K562 (cell line): ENCODE measurements at regions not wholly inside any gene's neighbourhood (a gene's known extent, or its start where the extent isn't known, plus 50 kb on each side); places are given as distances from the start of the nearest gene placed in this dataset.

Experiments used
- ARID1B ChIP-seq: fragments of 450-650 bp; IDR thresholded peaks from 2 replicates; pipeline ENCODE4 v1.6.1; 2016; ENCODE audit warnings: antibody characterized with exemption, mild to moderate bottlenecking, inconsistent platforms
- BCLAF1 ChIP-seq, 2 experiments: fragments of 450-650 bp in 1 of 2; IDR thresholded peaks; 2 replicates each; pipeline ENCODE4 v1.6.1; 2011 to 2017; ENCODE audit warnings: low read depth in 2 of 2, antibody characterized with exemption in 1 of 2, borderline replicate concordance in 1 of 2, low read length in 1 of 2, mild to moderate bottlenecking in 1 of 2, mixed read lengths in 1 of 2; ENCODE audit not compliant: control insufficient read depth in 1 of 2
- CCAR2 ChIP-seq: fragments of 200-400 bp; formaldehyde crosslinking; IDR thresholded peaks from 2 replicates; pipeline ENCODE4 v1.6.1; 2017; ENCODE audit warnings: mild to moderate bottlenecking, low read depth, low read length
- COPS2 ChIP-seq: fragments of 450-650 bp; conservative IDR thresholded peaks from 2 replicates; pipeline ENCODE4 v1.6.1; 2016; ENCODE audit warnings: mild to moderate bottlenecking, moderate library complexity
- CTCFL ChIP-seq: IDR thresholded peaks from 2 replicates; pipeline ENCODE4 v1.6.1; 2011; ENCODE audit warnings: borderline replicate concordance, low read depth, mild to moderate bottlenecking, moderate library complexity, low read length; ENCODE audit not compliant: insufficient read depth, poor library complexity, severe bottlenecking
- FOXK2 ChIP-seq, 2 experiments: fragments of 450-650 bp; IDR thresholded peaks in 1 of 2; conservative IDR thresholded peaks in 1 of 2; 2 replicates each; pipeline ENCODE4 v1.6.1; 2016; ENCODE audit warnings: low read depth in 2 of 2, mild to moderate bottlenecking in 1 of 2
- NFE2 ChIP-seq: IDR thresholded peaks from 2 replicates; pipeline ENCODE4 v1.6.1; 2014; ENCODE audit warnings: antibody characterized with exemption, low read depth
- PCBP1 ChIP-seq: fragments of 200-400 bp; formaldehyde crosslinking; IDR thresholded peaks from 2 replicates; pipeline ENCODE4 v1.6.1; 2018; ENCODE audit warnings: mild to moderate bottlenecking, low read depth, low read length; ENCODE audit not compliant: poor library complexity, severe bottlenecking
- POU5F1 ChIP-seq: fragments of 150-350 bp; IDR thresholded peaks from 2 replicates; pipeline ENCODE4 v1.6.1; 2014; ENCODE audit warnings: borderline replicate concordance, low read length, low read depth, mild to moderate bottlenecking; ENCODE audit not compliant: partially characterized antibody
- PRMT5 ChIP-seq: sonication (generic); formaldehyde crosslinking; IDR thresholded peaks from 2 replicates; pipeline ENCODE4 v1.5.0; 2020; ENCODE audit warnings: missing genetic modification reagents
- RBM34 ChIP-seq: fragments of 200-400 bp; formaldehyde crosslinking; IDR thresholded peaks from 2 replicates; pipeline ENCODE4 v1.6.1; 2018; ENCODE audit warnings: low read length, borderline replicate concordance; ENCODE audit not compliant: insufficient read depth
- SMC3 ChIP-seq: conservative IDR thresholded peaks from 2 replicates; pipeline ENCODE4 v1.6.1; 2011; ENCODE audit warnings: low read depth, low read length, improper control_type of control experiment; ENCODE audit not compliant: insufficient read depth
- TSHZ1 ChIP-seq: fragments of 250-450 bp; sonication (Bioruptor Pico); IDR thresholded peaks from 2 replicates; pipeline ENCODE4 v1.4.0; 2020; ENCODE audit warnings: mild to moderate bottlenecking, moderate library complexity
- ZC3H8 ChIP-seq: fragments of 450-650 bp; IDR thresholded peaks from 2 replicates; pipeline ENCODE4 v1.6.1; 2017
- ZNF644 ChIP-seq: fragments of 200-800 bp; sonication (Bioruptor generic); IDR thresholded peaks from 2 replicates; pipeline ENCODE4 v1.6.1; 2016; ENCODE audit warnings: low read depth, missing genetic modification characterization, missing compliant biosample characterization
- TF ChIP-seq, protein P1 (sequence below): IDR thresholded peaks from 2 replicates; pipeline ENCODE4 v1.6.1; 2012; ENCODE audit warnings: low read depth, low read length, improper control_type of control experiment, borderline replicate concordance

GRCh38 chr4:189787216-189788031 lies 153.2 kb upstream of the FRG1 start (continued):
- TF ChIP-seq BCLAF1 (IDR thresholded peaks at IDR 0.05; ENCODE audit: borderline replicate concordance in 1 of 2, control insufficient read depth in 1 of 2, low read depth in 2 of 2, low read length in 1 of 2) (no peak), RBM34 (no peak), TSHZ1 (no peak), POU5F1 (no peak), NFE2 (no peak), PRMT5 (no peak), CTCFL (no peak), SMC3 (no peak), ZC3H8 (no peak), PCBP1 (no peak), ZNF644 (tag) (peak; percentile 86; the same call in 1 of the 2 replicates), ARID1B (no peak), COPS2 (no peak), FOXK2 (conservative IDR thresholded peaks at IDR 0.05 in 1 of 2, IDR thresholded peaks at IDR 0.05 in 1 of 2; ENCODE audit: low read depth in 2 of 2) (no peak), CCAR2 (no peak)
- TF ChIP-seq, protein P1, sequence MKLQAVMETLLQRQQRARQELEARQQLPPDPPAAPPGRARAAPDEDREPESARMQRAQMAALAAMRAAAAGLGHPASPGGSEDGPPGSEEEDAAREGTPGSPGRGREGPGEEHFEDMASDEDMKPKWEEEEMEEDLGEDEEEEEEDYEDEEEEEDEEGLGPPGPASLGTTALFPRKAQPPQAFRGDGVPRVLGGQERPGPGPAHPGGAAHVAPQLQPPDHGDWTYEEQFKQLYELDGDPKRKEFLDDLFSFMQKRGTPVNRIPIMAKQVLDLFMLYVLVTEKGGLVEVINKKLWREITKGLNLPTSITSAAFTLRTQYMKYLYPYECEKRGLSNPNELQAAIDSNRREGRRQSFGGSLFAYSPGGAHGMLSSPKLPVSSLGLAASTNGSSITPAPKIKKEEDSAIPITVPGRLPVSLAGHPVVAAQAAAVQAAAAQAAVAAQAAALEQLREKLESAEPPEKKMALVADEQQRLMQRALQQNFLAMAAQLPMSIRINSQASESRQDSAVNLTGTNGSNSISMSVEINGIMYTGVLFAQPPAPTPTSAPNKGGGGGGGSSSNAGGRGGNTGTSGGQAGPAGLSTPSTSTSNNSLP = no peak
